IMR-90 (cell line): ENCODE measurements at regions not wholly inside any gene's neighbourhood (a gene's known extent, or its start where the extent isn't known, plus 50 kb on each side); places are given as distances from the start of the nearest gene placed in this dataset.

Source experiments
- ATAC-seq: fragments of 200-7000 bp; cut with Tn5 transposase; 2 replicates; pipeline ENCODE4 v1.9.1; 2020; ENCODE audit warnings: low read depth, mild to moderate bottlenecking, moderate library complexity
- BruUV-seq: library from RNA; stranded (reverse); fragments of 400-500 nt; replicated peaks from 2 replicates; lab custom pipeline; 2021; lab: Mats Ljungman, UMichigan
- CTCF ChIA-PET: fragments of 300-600 bp; formaldehyde crosslinking; extraction: SDS; loops from one replicate; lab custom pipeline; 2021; ENCODE audit warnings: antibody characterized with exemption; lab: Yijun Ruan, JAX
- POLR2A ChIA-PET: fragments of 300-600 bp; sonication (Branson Sonifier 250); formaldehyde crosslinking; loops from one replicate; lab custom pipeline; 2022; ENCODE audit warnings: antibody characterized with exemption; ENCODE audit not compliant: unreplicated experiment; lab: Charles Lee
- DNase-seq: peaks from one replicate; pipeline ENCODE4 v3.0.0; 2013
- H2AFZ ChIP-seq: replicated peaks from 2 replicates; pipeline ENCODE3; 2013; ENCODE audit warnings: low read length, mild to moderate bottlenecking; ENCODE audit not compliant: poor library complexity
- H2AK5ac ChIP-seq: 2 replicates; pipeline ENCODE4 v1.6.1; 2013; ENCODE audit warnings: low read depth, low read length, inconsistent platforms
- H2AK9ac ChIP-seq: replicated peaks from 2 replicates; pipeline ENCODE3; 2013; ENCODE audit warnings: mild to moderate bottlenecking, low read depth, low read length, moderate library complexity; ENCODE audit not compliant: poor library complexity
- H2BK120ac ChIP-seq: 2 replicates; pipeline ENCODE4 v1.6.1; 2013; ENCODE audit warnings: low read depth, low read length, inconsistent platforms
- H2BK15ac ChIP-seq: 3 replicates; pipeline ENCODE4 v1.6.1; 2013; ENCODE audit warnings: low read depth, low read length, inconsistent platforms
- H2BK20ac ChIP-seq: 2 replicates; pipeline ENCODE4 v1.6.1; 2013; ENCODE audit warnings: low read depth, mild to moderate bottlenecking, inconsistent platforms, low read length, moderate library complexity
- H2BK5ac ChIP-seq: 2 replicates; pipeline ENCODE4 v1.6.1; 2013; ENCODE audit warnings: mild to moderate bottlenecking, low read depth, low read length, inconsistent platforms; ENCODE audit not compliant: poor library complexity, severe bottlenecking
- H3K14ac ChIP-seq: replicated peaks from 2 replicates; pipeline ENCODE4 v1.6.1; 2013; ENCODE audit warnings: low read depth, low read length, inconsistent platforms
- H3K18ac ChIP-seq: 2 replicates; pipeline ENCODE4 v1.6.1; 2013; ENCODE audit warnings: low read depth, low read length, control low read depth
- H3K23ac ChIP-seq: 2 replicates; pipeline ENCODE4 v1.6.1; 2013; ENCODE audit warnings: low read depth, low read length, inconsistent platforms
- H3K27ac ChIP-seq: 2 replicates; pipeline ENCODE4 v1.5.1; 2013; ENCODE audit warnings: mild to moderate bottlenecking, control low read depth, low read length; ENCODE audit not compliant: insufficient read depth
- H3K27me3 ChIP-seq: 2 replicates; pipeline ENCODE4 v1.6.1; 2013; ENCODE audit warnings: low read length; ENCODE audit not compliant: control insufficient read depth, insufficient read depth
- H3K36me3 ChIP-seq: 2 replicates; pipeline ENCODE4 v1.6.1; 2013; ENCODE audit warnings: low read length, mixed read lengths; ENCODE audit not compliant: control insufficient read depth, insufficient read depth
- H3K4ac ChIP-seq: 2 replicates; pipeline ENCODE4 v1.6.1; 2013; ENCODE audit warnings: low read depth, low read length, inconsistent platforms
- H3K4me1 ChIP-seq: 2 replicates; pipeline ENCODE4 v1.6.1; 2013; ENCODE audit warnings: low read length, mixed read lengths; ENCODE audit not compliant: control insufficient read depth, insufficient read depth
- H3K4me2 ChIP-seq: 2 replicates; pipeline ENCODE4 v1.6.1; 2013; ENCODE audit warnings: low read depth, mild to moderate bottlenecking, control low read depth, low read length, moderate library complexity
- H3K4me3 ChIP-seq: 2 replicates; pipeline ENCODE4 v1.5.1; 2013; ENCODE audit warnings: low read depth, mild to moderate bottlenecking, control low read depth, low read length, moderate library complexity; ENCODE audit not compliant: insufficient read depth
- H3K56ac ChIP-seq: 2 replicates; pipeline ENCODE4 v1.6.1; 2013; ENCODE audit warnings: low read length, inconsistent platforms; ENCODE audit not compliant: insufficient read depth; ENCODE audit errors: extremely low read depth
- H3K79me1 ChIP-seq, 2 experiments: 2 replicates each; pipeline ENCODE4 v1.6.1; 2013; ENCODE audit warnings: low read length in 2 of 2, inconsistent platforms in 1 of 2, low read depth in 1 of 2
- H3K9ac ChIP-seq: 2 replicates; pipeline ENCODE4 v1.6.1; 2013; ENCODE audit warnings: low read depth, low read length, control low read depth
- H3K9me1 ChIP-seq: 2 replicates; pipeline ENCODE4 v1.6.1; 2013; ENCODE audit warnings: low read length, inconsistent platforms; ENCODE audit not compliant: insufficient read depth
- H3K9me3 ChIP-seq: 2 replicates; pipeline ENCODE4 v1.6.1; 2013; ENCODE audit warnings: low read length; ENCODE audit not compliant: control insufficient read depth, insufficient read depth
- H4K20me1 ChIP-seq: 2 replicates; pipeline ENCODE4 v1.6.1; 2013; ENCODE audit warnings: low read length, inconsistent platforms; ENCODE audit not compliant: insufficient read depth
- H4K5ac ChIP-seq: 2 replicates; pipeline ENCODE4 v1.6.1; 2013; ENCODE audit warnings: mild to moderate bottlenecking, low read depth, low read length, control low read depth
- H4K8ac ChIP-seq, 2 experiments: 2 replicates each; pipeline ENCODE4 v1.6.1; 2013; ENCODE audit warnings: low read depth in 2 of 2, low read length in 2 of 2, control low read depth in 1 of 2, inconsistent platforms in 1 of 2
- H4K91ac ChIP-seq: 2 replicates; pipeline ENCODE4 v1.6.1; 2013; ENCODE audit warnings: low read depth, low read length, inconsistent platforms; ENCODE audit not compliant: insufficient read depth
- BHLHE40 ChIP-seq: fragments of 150-350 bp; IDR thresholded peaks from 2 replicates; pipeline ENCODE4 v1.6.1; 2016; ENCODE audit warnings: mild to moderate bottlenecking, low read depth, low read length
- CEBPB ChIP-seq: IDR thresholded peaks from 2 replicates; pipeline ENCODE4 v1.6.1; 2012; ENCODE audit warnings: low read depth, low read length, improper control_type of control experiment
- CTCF ChIP-seq: conservative IDR thresholded peaks from 2 replicates; pipeline ENCODE4 v1.5.1; 2012; ENCODE audit warnings: mild to moderate bottlenecking, low read depth, low read length, improper control_type of control experiment
- ELK1 ChIP-seq: fragments of 150-350 bp; IDR thresholded peaks from 2 replicates; pipeline ENCODE4 v1.6.1; 2016; ENCODE audit warnings: low read depth, mild to moderate bottlenecking, low read length, moderate library complexity, borderline replicate concordance
- MAFK ChIP-seq: IDR thresholded peaks from 2 replicates; pipeline ENCODE4 v1.6.1; 2012; ENCODE audit warnings: low read depth, low read length, improper control_type of control experiment
- MXI1 ChIP-seq: IDR thresholded peaks from 2 replicates; pipeline ENCODE4 v1.6.1; 2012; ENCODE audit warnings: low read depth, mild to moderate bottlenecking, low read length, moderate library complexity, borderline replicate concordance
- POLR2A ChIP-seq: IDR thresholded peaks from 2 replicates; pipeline ENCODE4 v1.6.1; 2012; ENCODE audit warnings: mild to moderate bottlenecking, low read depth, low read length
- RAD21 ChIP-seq: IDR thresholded peaks from 2 replicates; pipeline ENCODE4 v1.6.1; 2012; ENCODE audit warnings: low read length, improper control_type of control experiment
- USF2 ChIP-seq: fragments of 150-350 bp; IDR thresholded peaks from 2 replicates; pipeline ENCODE4 v1.6.1; 2017; ENCODE audit warnings: mild to moderate bottlenecking, antibody characterized with exemption, low read length, low read depth
- WGBS, 2 experiments: methylation state at CpG; one replicate each; pipeline versions ENCODE4 v1.1.5 to v1.1.7; 2013; ENCODE audit warnings: missing lambda C conversion rate in 2 of 2; ENCODE audit not compliant: insufficient read length in 1 of 2; ENCODE audit errors: extremely low coverage in 2 of 2; 5-methylcytosine and 5-hydroxymethylcytosine counted together
- dilution Hi-C: fragments of 300-500 bp; cut with HindIII; formaldehyde crosslinking; loops from one replicate; pipeline ENCODE4 v1.14.3; 2018; ENCODE audit warnings: low sequenced_read_pairs; ENCODE audit not compliant: unreplicated experiment
- in situ Hi-C: fragments of 300-500 bp; cut with MboI; formaldehyde crosslinking; loops from 3 replicates; pipeline ENCODE4 v1.14.3; 2019; ENCODE audit warnings: low sequenced_read_pairs, inconsistent platforms, mixed read lengths
- intact Hi-C: fragments of 100-400 bp; cut with micrococcal nuclease; formaldehyde crosslinking; loops from 2 replicates; pipeline ENCODE4 v1.10.0; 2022

- Histone ChIP-seq H4K8ac (no peak overlapping the region), H3K4ac (no peak overlapping the region), H3K4me3 (no peak overlapping the region), H2BK5ac (no peak overlapping the region), H3K14ac (no peak overlapping the region), H2AK9ac (no peak overlapping the region), H3K27ac (no peak overlapping the region), H3K23ac (no peak overlapping the region), H3K9ac (no peak overlapping the region), H2AFZ (no peak overlapping the region), H3K36me3 (no peaks in the 10 kb centered on the region), H3K79me1 (no peaks in the 10 kb centered on the region), H2BK15ac (no peak overlapping the region), H3K56ac (no peak overlapping the region), H3K4me2 (no peak overlapping the region), H4K91ac (no peak overlapping the region), H3K27me3 (0 out of 2 replicates have a peak, but pooled peaks cover 2% of the 10 kb centered on the region), H3K4me1 (no peaks in the 10 kb centered on the region), H2BK20ac (no peak overlapping the region), H2BK120ac (no peak overlapping the region), H3K9me3 (no peaks in the 10 kb centered on the region), H3K18ac (no peak overlapping the region), H3K9me1 (no peaks in the 10 kb centered on the region; the same call in 1 of the 2 replicates), H4K20me1 (no peaks in the 10 kb centered on the region), H4K5ac (no peak overlapping the region), H2AK5ac (no peak overlapping the region)
- ChIA-PET POLR2A (no interaction called here), CTCF (no interaction called here)
- TF ChIP-seq MXI1: no peak
- no peak for TF ChIP-seq MAFK
- TF ChIP-seq BHLHE40: no peak
- no peak for TF ChIP-seq CTCF
- TF ChIP-seq USF2: no peak
- TF ChIP-seq POLR2A: no peak
- TF ChIP-seq CEBPB: no peak
- TF ChIP-seq ELK1: no peak
- TF ChIP-seq RAD21: no peak
- DNase-seq (no peak), ATAC-seq (no peak)
- intact Hi-C loops (no loop called here), dilution Hi-C loops (no loop called here), in situ Hi-C loops (no loop called here)
- 67% methylated on average over 3 of the region's 6 CpGs; no CpG with 5 or more reads in 1 of the 2 experiments for WGBS, 2 experiments
- BruUV-seq: no TSS peak
These were observed 276.6 kb upstream of the CFAP20DC start for GRCh38 chr3:59326246-59327024.
